ENCODE measurements at regions not wholly inside any gene's neighbourhood (a gene's known extent, or its start where the extent isn't known, plus 50 kb on each side); places are given as distances from the start of the nearest gene placed in this dataset.

GRCh38 chr6:1253816-1254215, 58.1 kb upstream of the FOXQ1 start:
- no peak overlapping the region for H3K4me2 ChIP-seq (ENCODE audit: low read length)
- no peak overlapping the region for H3K27ac ChIP-seq (ENCODE audit: low read length)
- H3K9me3 ChIP-seq (ENCODE audit: insufficient read depth, low read length): no peaks in the 10 kb centered on the region
- no peak overlapping the region for H3K9ac ChIP-seq (ENCODE audit: low read length)
- no peaks in the 10 kb centered on the region for H3K36me3 ChIP-seq (replicated peaks; ENCODE audit: low read depth, low read length)
- H4K20me1 ChIP-seq (ENCODE audit: insufficient read depth, low read length): no peaks in the 10 kb centered on the region
- no peaks in the 10 kb centered on the region for H3K4me1 ChIP-seq (ENCODE audit: low read length)
- 0 out of 2 replicates have a peak, but pooled peaks cover 3% of the 10 kb centered on the region for H3K27me3 ChIP-seq (ENCODE audit: low read depth, low read length)
- H3K79me2 ChIP-seq (ENCODE audit: low read length): no peaks in the 10 kb centered on the region
- TF ChIP-seq CTCF (IDR thresholded peaks at IDR 0.05; ENCODE audit: low read depth, low read length) (no peak), EZH2phosphoT487 (IDR thresholded peaks at IDR 0.05; ENCODE audit: low read depth) (no peak)
- H2AFZ ChIP-seq (ENCODE audit: low read depth, low read length): no peak overlapping the region
- H3K4me3 ChIP-seq (ENCODE audit: low read length): no peak overlapping the region

GRCh38 chr6:1251198-1252155, 60.4 kb upstream of the FOXQ1 start:
- H4K20me1 ChIP-seq (ENCODE audit: insufficient read depth, low read length): no peaks in the 10 kb centered on the region
- no peak overlapping the region for H3K4me3 ChIP-seq (ENCODE audit: low read length)
- H3K4me1 ChIP-seq (ENCODE audit: low read length): no peaks in the 10 kb centered on the region
- no peak overlapping the region for H3K9ac ChIP-seq (ENCODE audit: low read length)
- no peak overlapping the region for H3K4me2 ChIP-seq (ENCODE audit: low read length)
- no peak overlapping the region for H2AFZ ChIP-seq (ENCODE audit: low read depth, low read length)
- no peaks in the 10 kb centered on the region for H3K79me2 ChIP-seq (ENCODE audit: low read length)
- H3K27ac ChIP-seq (ENCODE audit: low read length): no peak overlapping the region
- H3K9me3 ChIP-seq (ENCODE audit: insufficient read depth, low read length): no peaks in the 10 kb centered on the region
- TF ChIP-seq CTCF (IDR thresholded peaks at IDR 0.05; ENCODE audit: low read depth, low read length) (no peak), EZH2phosphoT487 (IDR thresholded peaks at IDR 0.05; ENCODE audit: low read depth) (no peak)
- H3K36me3 ChIP-seq (replicated peaks; ENCODE audit: low read depth, low read length): no peaks in the 10 kb centered on the region
- 0 out of 2 replicates have a peak, but pooled peaks cover 3% of the 10 kb centered on the region for H3K27me3 ChIP-seq (ENCODE audit: low read depth, low read length)

- H3K9ac ChIP-seq (ENCODE audit: low read length): no peak overlapping the region
- no peaks in the 10 kb centered on the region for H3K36me3 ChIP-seq (replicated peaks; ENCODE audit: low read depth, low read length)
- H4K20me1 ChIP-seq (ENCODE audit: insufficient read depth, low read length): no peaks in the 10 kb centered on the region
- no peak overlapping the region for H3K4me3 ChIP-seq (ENCODE audit: low read length)
- no peaks in the 10 kb centered on the region for H3K79me2 ChIP-seq (ENCODE audit: low read length)
- no peak overlapping the region for H3K27ac ChIP-seq (ENCODE audit: low read length)
- no peak overlapping the region for H3K4me2 ChIP-seq (ENCODE audit: low read length)
- no peaks in the 10 kb centered on the region for H3K9me3 ChIP-seq (ENCODE audit: insufficient read depth, low read length)
- H3K27me3 ChIP-seq (ENCODE audit: low read depth, low read length): 0 out of 2 replicates have a peak, but pooled peaks cover 3% of the 10 kb centered on the region
- H3K4me1 ChIP-seq (ENCODE audit: low read length): no peaks in the 10 kb centered on the region
- TF ChIP-seq EZH2phosphoT487 (IDR thresholded peaks at IDR 0.05; ENCODE audit: low read depth) (no peak), CTCF (IDR thresholded peaks at IDR 0.05; ENCODE audit: low read depth, low read length) (no peak)
- no peak overlapping the region for H2AFZ ChIP-seq (ENCODE audit: low read depth, low read length)
These were observed 61.3 kb upstream of the FOXQ1 start for GRCh38 chr6:1250489-1251197.

- H3K79me2 ChIP-seq (ENCODE audit: low read length): no peaks in the 10 kb centered on the region
- no peaks in the 10 kb centered on the region for H3K9me3 ChIP-seq (ENCODE audit: insufficient read depth, low read length)
- no peak overlapping the region for H3K9ac ChIP-seq (ENCODE audit: low read length)
- H3K4me1 ChIP-seq (ENCODE audit: low read length): no peaks in the 10 kb centered on the region
- H4K20me1 ChIP-seq (ENCODE audit: insufficient read depth, low read length): no peaks in the 10 kb centered on the region
- no peak overlapping the region for H2AFZ ChIP-seq (ENCODE audit: low read depth, low read length)
- no peaks in the 10 kb centered on the region for H3K36me3 ChIP-seq (replicated peaks; ENCODE audit: low read depth, low read length)
- TF ChIP-seq CTCF (IDR thresholded peaks at IDR 0.05; ENCODE audit: low read depth, low read length) (no peak), EZH2phosphoT487 (IDR thresholded peaks at IDR 0.05; ENCODE audit: low read depth) (no peak)
- H3K27ac ChIP-seq (ENCODE audit: low read length): no peak overlapping the region
- H3K4me3 ChIP-seq (ENCODE audit: low read length): no peak overlapping the region
- no peak overlapping the region for H3K4me2 ChIP-seq (ENCODE audit: low read length)
- 0 out of 2 replicates have a peak, but pooled peaks cover 3% of the 10 kb centered on the region for H3K27me3 ChIP-seq (ENCODE audit: low read depth, low read length)
These were observed 64.0 kb upstream of the FOXQ1 start for GRCh38 chr6:1247894-1248293.
